WERI-Rb-1 (cell line): ENCODE measurements at regions not wholly inside any gene's neighbourhood (a gene's known extent, or its start where the extent isn't known, plus 50 kb on each side); places are given as distances from the start of the nearest gene placed in this dataset.
"Not testable (repeated sequence)": the region's sequence is repeated elsewhere in the genome, so short reads cannot be mapped to it uniquely, and the experiment has no call there.

ENCODE experiments used
- DNase-seq: peaks from one replicate; pipeline ENCODE4 v3.0.0-alpha.2; 2020
- H3K27ac ChIP-seq: fragments of 250-450 bp; sonication (Bioruptor Pico); 2 replicates; pipeline ENCODE4 v1.5.1; 2020; ENCODE audit warnings: mild to moderate bottlenecking, moderate library complexity
- H3K27me3 ChIP-seq: fragments of 250-450 bp; sonication (Bioruptor Pico); 2 replicates; pipeline ENCODE4 v1.5.1; 2021; ENCODE audit warnings: mild to moderate bottlenecking, low read depth, moderate library complexity; ENCODE audit not compliant: insufficient read depth, severe bottlenecking
- H3K36me3 ChIP-seq: fragments of 250-450 bp; sonication (Bioruptor Pico); 2 replicates; pipeline ENCODE4 v1.5.1; 2020; ENCODE audit warnings: mild to moderate bottlenecking, moderate library complexity
- H3K4me3 ChIP-seq: 2 replicates; pipeline ENCODE4 v1.5.1; 2011; ENCODE audit warnings: low read depth, mild to moderate bottlenecking, control low read depth, low read length
- H3K9me3 ChIP-seq: fragments of 250-450 bp; sonication (Bioruptor Pico); 2 replicates; pipeline ENCODE4 v1.5.1; 2021; ENCODE audit warnings: mild to moderate bottlenecking, moderate library complexity; ENCODE audit not compliant: severe bottlenecking
- TF ChIP-seq, protein P1 (sequence below): IDR thresholded peaks from 2 replicates; pipeline ENCODE4 v1.5.1; 2011; ENCODE audit warnings: low read depth, mild to moderate bottlenecking, control low read depth, inconsistent platforms, low read length

- DNase-seq, result no peak
- no peaks in the 10 kb centered on the region for H3K9me3 ChIP-seq
- H3K4me3 ChIP-seq, result peak overlapping the region; percentile 33
- no peaks in the 10 kb centered on the region for H3K27me3 ChIP-seq
- TF ChIP-seq, protein P1, sequence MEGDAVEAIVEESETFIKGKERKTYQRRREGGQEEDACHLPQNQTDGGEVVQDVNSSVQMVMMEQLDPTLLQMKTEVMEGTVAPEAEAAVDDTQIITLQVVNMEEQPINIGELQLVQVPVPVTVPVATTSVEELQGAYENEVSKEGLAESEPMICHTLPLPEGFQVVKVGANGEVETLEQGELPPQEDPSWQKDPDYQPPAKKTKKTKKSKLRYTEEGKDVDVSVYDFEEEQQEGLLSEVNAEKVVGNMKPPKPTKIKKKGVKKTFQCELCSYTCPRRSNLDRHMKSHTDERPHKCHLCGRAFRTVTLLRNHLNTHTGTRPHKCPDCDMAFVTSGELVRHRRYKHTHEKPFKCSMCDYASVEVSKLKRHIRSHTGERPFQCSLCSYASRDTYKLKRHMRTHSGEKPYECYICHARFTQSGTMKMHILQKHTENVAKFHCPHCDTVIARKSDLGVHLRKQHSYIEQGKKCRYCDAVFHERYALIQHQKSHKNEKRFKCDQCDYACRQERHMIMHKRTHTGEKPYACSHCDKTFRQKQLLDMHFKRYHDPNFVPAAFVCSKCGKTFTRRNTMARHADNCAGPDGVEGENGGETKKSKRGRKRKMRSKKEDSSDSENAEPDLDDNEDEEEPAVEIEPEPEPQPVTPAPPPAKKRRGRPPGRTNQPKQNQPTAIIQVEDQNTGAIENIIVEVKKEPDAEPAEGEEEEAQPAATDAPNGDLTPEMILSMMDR, result no peak
- H3K36me3 ChIP-seq, result no peaks in the 10 kb centered on the region
- no peak overlapping the region for H3K27ac ChIP-seq
Measured at GRCh38 chr7:83739527-83739926, 90.6 kb upstream of the SEMA3E start.

DNA sequence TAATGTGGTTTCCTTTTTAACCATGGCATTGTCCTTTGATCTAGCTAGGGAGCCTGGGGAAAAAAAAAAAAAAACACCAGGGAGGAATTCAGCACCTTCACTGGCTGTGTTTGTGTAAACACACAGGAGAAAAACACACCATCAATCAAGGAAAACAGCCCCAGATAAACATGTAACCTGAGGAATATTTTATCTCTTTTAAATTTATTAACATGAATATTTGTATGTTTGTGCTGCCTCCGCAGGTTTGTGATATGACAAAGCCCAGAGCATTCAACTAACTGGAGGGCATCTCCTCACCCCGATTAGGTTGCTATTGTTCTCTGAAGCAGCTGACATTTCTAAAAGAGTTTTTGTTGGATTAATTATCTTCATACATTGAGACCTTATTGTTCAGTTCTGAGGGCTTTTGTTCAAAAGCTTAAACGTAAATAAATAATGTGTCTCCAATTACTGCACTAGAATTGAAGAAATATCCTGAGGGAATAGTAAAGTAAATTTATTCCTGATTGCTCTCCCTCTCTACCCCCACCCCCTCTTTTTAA lies 89.4 kb upstream of the SEMA3E start:
- H3K27ac ChIP-seq, result no peak overlapping the region
- no peaks in the 10 kb centered on the region for H3K36me3 ChIP-seq
- peak overlapping the region; percentile 33 for H3K4me3 ChIP-seq
- H3K27me3 ChIP-seq, result no peaks in the 10 kb centered on the region
- no peaks in the 10 kb centered on the region for H3K9me3 ChIP-seq
- TF ChIP-seq, protein P1, result no peak
- DNase-seq, result no peak

DNA sequence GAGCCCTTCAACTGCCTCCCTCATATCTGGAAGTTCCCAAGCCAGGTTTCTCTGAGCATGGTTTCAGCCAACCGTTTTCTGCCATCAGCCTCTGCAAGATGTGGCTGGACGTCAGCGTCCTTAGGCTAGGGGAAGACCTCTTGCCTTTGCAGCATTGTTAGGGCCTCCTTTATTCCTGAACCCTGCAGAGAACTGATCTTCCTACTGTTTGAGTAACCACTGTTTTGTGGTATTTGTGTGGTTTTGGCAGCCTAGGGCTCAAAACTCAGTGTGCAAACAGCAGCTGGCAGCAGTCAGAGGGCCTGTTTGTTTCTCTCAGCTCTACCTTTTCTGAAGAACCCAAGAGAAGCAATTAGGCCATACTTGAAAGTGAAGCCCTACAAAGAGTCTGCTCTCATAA lies 83.4 kb upstream of the SEMA3E start:
- no peaks in the 10 kb centered on the region for H3K9me3 ChIP-seq
- H3K27ac ChIP-seq, result no peak overlapping the region
- H3K36me3 ChIP-seq, result no peaks in the 10 kb centered on the region
- no peak overlapping the region for H3K4me3 ChIP-seq
- DNase-seq, result no peak
- H3K27me3 ChIP-seq, result no peaks in the 10 kb centered on the region
- TF ChIP-seq, protein P1, result no peak

GRCh38 chr7:83731154-83731553 lies 82.2 kb upstream of the SEMA3E start:
- no peak for DNase-seq
- TF ChIP-seq, protein P1, result no peak
- H3K36me3 ChIP-seq, result no peaks in the 10 kb centered on the region
- H3K9me3 ChIP-seq, result no peaks in the 10 kb centered on the region
- no peaks in the 10 kb centered on the region for H3K27me3 ChIP-seq
- no peak overlapping the region for H3K27ac ChIP-seq
- H3K4me3 ChIP-seq, result no peak overlapping the region

DNA sequence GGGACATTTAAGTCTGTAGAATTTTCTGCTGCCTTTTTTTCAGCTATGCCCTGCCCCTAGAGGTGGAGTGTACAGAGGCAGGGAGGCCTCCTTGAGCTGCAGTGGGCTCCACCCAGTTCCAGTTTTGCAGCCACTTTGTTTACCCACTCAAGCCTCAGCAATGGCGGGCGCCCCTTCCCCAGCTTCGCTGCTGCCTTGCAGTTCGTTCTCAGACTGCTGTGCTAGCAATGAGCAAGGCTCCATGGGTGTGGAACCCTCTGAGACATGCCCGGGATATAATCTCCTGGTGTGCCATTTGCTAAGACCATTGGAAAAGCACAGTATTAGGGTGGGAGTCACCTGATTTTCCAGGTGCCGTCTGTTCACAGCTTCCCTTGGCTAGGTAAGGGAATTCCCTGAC lies 68.0 kb upstream of the SEMA3E start:
- H3K27ac ChIP-seq, H3K9me3 ChIP-seq, DNase-seq, H3K27me3 ChIP-seq, H3K4me3 ChIP-seq, H3K36me3 ChIP-seq: not testable (repeated sequence)

GRCh38 chr7:83708531-83708930 lies 59.6 kb upstream of the SEMA3E start:
- Histone ChIP-seq H3K27ac (no peak overlapping the region), H3K9me3 (no peaks in the 10 kb centered on the region), H3K4me3 (no peak overlapping the region), H3K36me3 (no peaks in the 10 kb centered on the region), H3K27me3 (no peaks in the 10 kb centered on the region)
- DNase-seq, result no peak
- TF ChIP-seq, protein P1, result no peak
